ENCODE measurements at regions not wholly inside any gene's neighbourhood (a gene's known extent, or its start where the extent isn't known, plus 50 kb on each side); places are given as distances from the start of the nearest gene placed in this dataset.

GRCh38 chr5:97735209-97735608, 552.2 kb upstream of the RIOK2 start:
- no peaks in the 10 kb centered on the region for H3K36me3 Mint-ChIP-seq (ENCODE audit: insufficient read depth, unreplicated experiment)
- no peaks in the 10 kb centered on the region for H3K27me3 Mint-ChIP-seq (ENCODE audit: unreplicated experiment)
- H3K9me3 Mint-ChIP-seq (ENCODE audit: low read depth, unreplicated experiment): peaks cover 4% of the 10 kb centered on the region
- DNase-seq: no peak
- intact Hi-C loops (cut with micrococcal nuclease; ENCODE audit: unreplicated experiment): no loop called here
- H3K4me1 Mint-ChIP-seq (ENCODE audit: low read depth, unreplicated experiment): no peaks in the 10 kb centered on the region
- no peak overlapping the region for H3K4me3 Mint-ChIP-seq (ENCODE audit: low read depth, unreplicated experiment)
- no TSS peak for BruUV-seq (replicated peaks)
- CTCF ChIA-PET: no interaction called here
- H3K27ac Mint-ChIP-seq (ENCODE audit: unreplicated experiment): no peak overlapping the region
- TF ChIP-seq CTCF (IDR thresholded peaks at IDR 0.05; ENCODE audit: unreplicated experiment): no peak

- H3K4me3 Mint-ChIP-seq (ENCODE audit: low read depth, unreplicated experiment): no peak overlapping the region
- H3K4me1 Mint-ChIP-seq (ENCODE audit: low read depth, unreplicated experiment): no peaks in the 10 kb centered on the region
- H3K27me3 Mint-ChIP-seq (ENCODE audit: unreplicated experiment): no peaks in the 10 kb centered on the region
- no peak for TF ChIP-seq CTCF (IDR thresholded peaks at IDR 0.05; ENCODE audit: unreplicated experiment)
- no peaks in the 10 kb centered on the region for H3K36me3 Mint-ChIP-seq (ENCODE audit: insufficient read depth, unreplicated experiment)
- no TSS peak for BruUV-seq (replicated peaks)
- no peak overlapping the region for H3K27ac Mint-ChIP-seq (ENCODE audit: unreplicated experiment)
- peaks cover 2% of the 10 kb centered on the region for H3K9me3 Mint-ChIP-seq (ENCODE audit: low read depth, unreplicated experiment)
- intact Hi-C loops (cut with micrococcal nuclease; ENCODE audit: unreplicated experiment): no loop called here
- CTCF ChIA-PET: no interaction called here
- no peak for DNase-seq
Observed at GRCh38 chr5:97737608-97738007, 554.6 kb upstream of the RIOK2 start.

- intact Hi-C loops (cut with micrococcal nuclease; ENCODE audit: unreplicated experiment): no loop called here
- TF ChIP-seq CTCF (IDR thresholded peaks at IDR 0.05; ENCODE audit: unreplicated experiment): no peak
- CTCF ChIA-PET: no interaction called here
- Mint-ChIP-seq H3K27ac (ENCODE audit: unreplicated experiment) (no peak overlapping the region), H3K36me3 (ENCODE audit: insufficient read depth, unreplicated experiment) (no peaks in the 10 kb centered on the region), H3K27me3 (ENCODE audit: unreplicated experiment) (no peaks in the 10 kb centered on the region), H3K4me1 (ENCODE audit: low read depth, unreplicated experiment) (no peaks in the 10 kb centered on the region), H3K9me3 (ENCODE audit: low read depth, unreplicated experiment) (peaks cover 6% of the 10 kb centered on the region), H3K4me3 (ENCODE audit: low read depth, unreplicated experiment) (no peak overlapping the region)
- DNase-seq: no peak
- BruUV-seq (replicated peaks): no TSS peak
Observed at GRCh38 chr5:97745817-97746216, 562.8 kb upstream of the RIOK2 start.

GRCh38 chr5:97750576-97750975, 567.5 kb upstream of the RIOK2 start:
- no peak overlapping the region for H3K4me3 Mint-ChIP-seq (ENCODE audit: low read depth, unreplicated experiment)
- TF ChIP-seq CTCF (IDR thresholded peaks at IDR 0.05; ENCODE audit: unreplicated experiment): no peak
- peaks cover 6% of the 10 kb centered on the region for H3K9me3 Mint-ChIP-seq (ENCODE audit: low read depth, unreplicated experiment)
- BruUV-seq (replicated peaks): no TSS peak
- H3K27me3 Mint-ChIP-seq (ENCODE audit: unreplicated experiment): no peaks in the 10 kb centered on the region
- H3K4me1 Mint-ChIP-seq (ENCODE audit: low read depth, unreplicated experiment): no peaks in the 10 kb centered on the region
- H3K36me3 Mint-ChIP-seq (ENCODE audit: insufficient read depth, unreplicated experiment): no peaks in the 10 kb centered on the region
- intact Hi-C loops (cut with micrococcal nuclease; ENCODE audit: unreplicated experiment): no loop called here
- CTCF ChIA-PET: no interaction called here
- H3K27ac Mint-ChIP-seq (ENCODE audit: unreplicated experiment): no peak overlapping the region
- DNase-seq: no peak

- DNase-seq: no peak
- CTCF ChIA-PET: no interaction called here
- Mint-ChIP-seq H3K36me3 (ENCODE audit: insufficient read depth, unreplicated experiment) (no peaks in the 10 kb centered on the region), H3K27me3 (ENCODE audit: unreplicated experiment) (no peaks in the 10 kb centered on the region), H3K4me1 (ENCODE audit: low read depth, unreplicated experiment) (no peaks in the 10 kb centered on the region), H3K4me3 (ENCODE audit: low read depth, unreplicated experiment) (no peak overlapping the region), H3K27ac (ENCODE audit: unreplicated experiment) (no peak overlapping the region), H3K9me3 (ENCODE audit: low read depth, unreplicated experiment) (peaks cover 3% of the 10 kb centered on the region)
- TF ChIP-seq CTCF (IDR thresholded peaks at IDR 0.05; ENCODE audit: unreplicated experiment): no peak
- no TSS peak for BruUV-seq (replicated peaks)
- intact Hi-C loops (cut with micrococcal nuclease; ENCODE audit: unreplicated experiment): no loop called here
Observed at GRCh38 chr5:97751540-97751939, 568.5 kb upstream of the RIOK2 start.
